ENCODE measurements at regions not wholly inside any gene's neighbourhood (a gene's known extent, or its start where the extent isn't known, plus 50 kb on each side); places are given as distances from the start of the nearest gene placed in this dataset.
A peak's percentile ranks its signal among the peaks of the same experiment; 100 is the strongest.

DNA sequence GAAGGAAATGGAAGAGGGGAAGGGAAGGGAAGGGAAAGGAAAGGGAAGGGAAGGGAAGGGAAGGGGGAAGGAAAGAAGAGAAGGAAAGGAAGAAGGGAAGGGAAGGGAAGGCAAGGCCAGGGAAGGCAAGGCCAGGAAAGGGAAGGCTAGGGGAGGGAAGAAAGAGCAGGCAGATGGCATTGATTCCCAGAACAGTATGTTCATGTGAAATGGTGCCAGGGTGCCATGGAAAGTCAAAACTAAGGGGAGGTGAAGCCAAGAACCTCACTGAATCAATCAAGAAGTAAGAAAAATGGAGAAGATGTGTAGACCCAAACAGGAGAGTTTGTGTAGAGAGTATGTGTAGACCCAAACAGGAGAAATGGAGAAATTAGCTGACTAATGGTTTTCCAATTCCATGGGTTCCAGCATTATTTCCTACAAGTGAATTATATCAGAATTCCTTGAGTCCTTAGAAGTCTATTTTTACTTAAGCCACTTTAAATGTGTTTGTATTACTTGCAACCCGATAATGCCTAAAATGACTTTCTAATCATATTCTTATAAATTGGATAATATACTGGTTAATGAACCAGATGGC, 367.6 kb downstream of the TXNL1 start:
- DNase-seq: no peak

GRCh38 chr18:56269958-56270357, 368.4 kb downstream of the TXNL1 start:
- DNase-seq: no peak

DNA sequence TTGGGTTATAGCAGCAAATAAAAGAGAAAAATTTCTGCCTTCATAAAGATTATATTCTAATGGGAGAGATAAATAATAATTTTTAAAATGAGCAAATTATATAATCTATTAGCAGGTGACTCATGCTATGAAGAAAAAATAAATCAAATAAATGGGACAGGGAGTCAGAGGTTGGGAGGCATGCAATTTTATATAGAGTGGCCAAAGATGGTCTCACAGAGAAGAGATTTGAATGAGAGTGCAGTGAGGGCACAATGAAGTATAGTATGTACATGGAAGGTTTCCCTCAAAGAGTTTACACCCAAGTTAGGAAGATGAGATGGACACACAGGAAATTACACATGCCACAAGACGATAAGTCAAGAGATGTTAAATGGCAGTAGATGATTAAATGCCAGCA, 369.4 kb downstream of the TXNL1 start:
- DNase-seq: no peak

DNA sequence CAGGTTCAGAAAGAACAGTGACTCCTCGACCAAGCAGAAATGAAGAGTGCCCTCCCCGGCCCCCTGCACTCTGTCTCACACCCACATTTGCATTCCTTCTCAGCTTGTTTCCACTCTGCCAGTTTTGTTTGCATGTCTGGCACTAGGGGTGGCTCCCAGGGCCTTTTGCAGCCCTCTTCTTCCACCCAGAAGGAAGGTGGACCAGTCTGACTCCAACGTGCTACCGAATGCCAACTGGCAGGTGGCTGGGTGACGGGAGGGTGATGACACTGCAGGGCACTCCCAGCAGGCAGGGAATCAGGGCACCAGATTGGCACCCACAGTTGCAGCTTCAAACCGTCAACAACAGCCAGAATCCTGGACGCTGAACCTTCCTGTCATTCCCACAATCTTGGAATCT, 371.1 kb downstream of the TXNL1 start:
- no peak for DNase-seq

DNA sequence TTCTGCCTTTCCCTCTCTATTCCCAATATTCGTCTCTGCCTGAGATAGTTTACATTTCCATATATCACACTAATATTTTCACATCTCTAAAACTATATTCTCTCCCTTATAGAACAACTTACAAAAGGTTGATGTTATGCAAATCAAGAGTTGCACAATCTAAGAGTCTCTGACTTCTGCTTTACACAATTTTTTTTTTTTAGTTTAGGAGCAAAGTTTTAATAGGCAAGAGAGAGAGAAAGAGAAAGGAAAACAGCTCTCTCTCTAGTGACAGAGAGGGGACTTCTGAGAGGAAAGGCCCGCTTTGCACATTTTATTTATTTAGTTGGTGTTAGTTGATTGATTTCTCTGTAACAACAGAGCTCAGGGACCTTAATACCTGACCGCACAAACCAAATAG, 380.2 kb downstream of the TXNL1 start:
- DNase-seq: no peak

DNA sequence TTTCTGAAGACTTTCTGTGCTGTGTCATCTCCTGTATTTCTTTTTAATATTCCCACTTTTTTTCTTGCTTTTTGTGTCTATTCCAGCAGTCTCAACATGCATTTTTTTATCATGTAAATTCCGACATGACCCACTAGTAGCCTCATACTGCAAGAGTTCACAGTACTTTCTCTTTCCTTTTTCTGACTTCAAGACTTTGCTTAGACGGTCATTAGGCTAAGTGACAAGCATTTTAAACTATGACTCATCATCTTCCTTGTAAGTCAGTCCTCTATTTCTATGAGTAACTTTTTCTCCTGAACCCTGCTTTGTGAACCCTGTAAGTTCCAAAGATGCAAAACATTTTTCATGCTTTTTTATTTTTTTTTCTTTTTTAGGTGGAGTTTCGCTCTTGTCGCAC, 381.2 kb downstream of the TXNL1 start:
- no peak for DNase-seq

DNA sequence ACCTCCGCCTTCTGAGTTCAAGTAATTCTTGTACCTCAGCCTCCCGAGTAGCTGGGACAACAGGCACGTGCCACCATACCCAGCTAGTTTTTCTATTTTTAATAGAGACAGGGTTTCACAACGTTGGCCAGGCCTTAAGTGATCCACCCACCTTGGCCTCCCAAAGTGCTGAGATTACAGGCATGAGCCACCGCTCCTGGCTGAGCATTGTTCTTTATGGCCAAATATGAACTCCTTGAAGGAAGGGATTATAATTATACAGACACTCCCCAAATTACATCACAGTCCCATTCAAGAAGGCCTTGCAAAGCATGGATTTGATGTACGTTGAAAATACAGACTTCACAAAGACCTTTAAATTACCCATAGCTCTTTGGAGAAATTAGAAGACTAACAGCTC, 381.7 kb downstream of the TXNL1 start:
- DNase-seq: no peak

DNA sequence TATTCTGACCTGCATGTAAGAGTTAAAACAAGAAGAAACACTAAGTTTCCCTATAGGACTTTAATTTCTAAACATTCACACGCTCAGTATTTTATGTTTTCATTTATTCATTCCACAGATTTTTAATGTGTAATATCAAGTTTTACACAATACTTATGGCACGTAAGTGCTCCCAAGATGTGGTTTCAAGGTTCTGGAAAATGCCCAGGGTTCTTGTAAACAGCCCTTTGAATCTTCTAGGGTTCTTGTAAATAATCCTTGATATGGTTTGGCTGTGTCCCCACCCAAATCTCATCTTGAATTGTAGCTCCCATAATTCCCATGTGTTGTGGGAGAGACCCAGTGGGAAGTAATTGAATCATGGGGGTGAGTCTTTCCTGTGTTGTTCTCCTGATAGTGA, 383.0 kb downstream of the TXNL1 start:
- no peak for DNase-seq

GRCh38 chr18:56252456-56252855, 385.9 kb downstream of the TXNL1 start:
- DNase-seq: no peak

- no peak for DNase-seq
These were observed 389.7 kb downstream of the TXNL1 start for GRCh38 chr18:56248610-56249235.

- no peak for DNase-seq
These were observed 391.5 kb downstream of the TXNL1 start for GRCh38 chr18:56246916-56247315.

DNA sequence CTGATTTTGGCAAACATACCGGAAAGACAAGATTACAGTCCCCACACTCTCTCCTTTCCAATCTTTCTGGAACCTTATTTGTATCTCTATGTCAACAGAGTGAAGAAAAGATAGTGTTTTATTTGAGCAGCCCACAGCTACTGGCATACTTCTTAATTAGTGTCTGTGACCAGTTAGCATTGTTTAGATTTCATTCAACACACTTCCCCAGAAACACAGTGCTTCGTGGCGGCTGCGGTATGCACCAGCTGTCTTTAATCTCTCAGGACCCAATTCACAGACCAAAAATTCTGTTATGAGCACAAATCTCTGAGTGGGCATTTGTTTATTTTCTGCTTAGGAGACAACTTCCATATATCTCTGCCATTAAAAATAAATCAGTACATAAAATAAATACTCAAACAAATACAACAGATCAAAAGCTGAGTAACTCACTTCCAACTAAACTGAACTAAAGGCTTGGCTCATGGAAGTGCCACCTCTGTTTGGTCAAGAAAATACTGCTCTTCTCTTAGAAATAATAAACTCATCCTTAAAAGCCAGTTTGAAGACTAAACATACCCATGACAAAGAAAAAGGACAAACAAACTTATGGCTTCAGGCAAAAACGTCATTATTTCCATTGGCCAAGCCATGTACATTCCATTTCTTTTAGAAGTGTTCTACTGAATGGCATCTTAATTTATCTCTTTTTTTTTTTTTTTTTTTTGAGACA, 392.4 kb downstream of the TXNL1 start:
- no peak for DNase-seq

GRCh38 chr18:56240405-56240804, 398.0 kb downstream of the TXNL1 start:
- no peak for DNase-seq

DNA sequence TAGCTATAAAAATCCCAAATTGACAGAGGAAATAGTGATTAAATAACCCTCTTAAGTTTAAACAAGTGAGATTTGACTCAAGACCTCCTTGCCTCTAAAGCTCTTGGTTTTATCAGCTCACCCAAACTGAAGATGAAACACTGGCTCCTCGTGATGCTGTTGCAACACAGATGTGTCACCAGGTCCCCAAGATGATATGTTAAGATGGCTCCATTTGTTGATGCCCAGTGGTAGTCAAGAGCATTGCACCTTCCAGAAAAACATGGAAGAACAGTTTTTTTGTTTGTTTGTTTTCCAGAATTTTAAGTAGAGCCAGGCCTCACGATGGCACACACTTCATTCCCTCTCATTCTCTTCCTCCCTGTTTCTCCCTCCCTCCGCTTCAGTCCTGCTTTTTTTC, 399.8 kb downstream of the TXNL1 start:
- peak; percentile 9 for DNase-seq

GRCh38 chr18:56235481-56236013, 402.8 kb downstream of the TXNL1 start:
- DNase-seq: no peak

DNA sequence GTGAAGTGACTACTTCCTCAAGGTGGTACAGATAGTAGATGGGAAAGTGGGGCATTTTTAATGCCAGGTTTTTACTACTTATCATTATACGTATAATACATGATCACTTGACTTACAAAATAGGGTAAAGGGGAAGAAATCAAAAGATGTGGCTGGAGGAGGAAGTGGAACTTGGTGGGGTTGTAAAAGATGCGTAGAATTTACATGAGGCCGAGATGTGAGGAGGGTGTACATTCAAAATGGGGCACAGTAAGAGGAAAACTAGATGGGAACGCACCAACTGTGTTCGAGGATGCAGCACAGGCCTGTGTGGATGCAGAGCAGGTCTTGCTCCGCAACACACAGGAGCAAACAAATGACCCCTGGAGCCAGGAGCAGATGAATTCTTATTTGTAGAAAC, 403.3 kb downstream of the TXNL1 start:
- no peak for DNase-seq

- no peak for DNase-seq
These were observed 404.8 kb downstream of the TXNL1 start for GRCh38 chr18:56233595-56233994.

- DNase-seq: no peak
These were observed 412.4 kb downstream of the TXNL1 start for GRCh38 chr18:56226025-56226424.

DNA sequence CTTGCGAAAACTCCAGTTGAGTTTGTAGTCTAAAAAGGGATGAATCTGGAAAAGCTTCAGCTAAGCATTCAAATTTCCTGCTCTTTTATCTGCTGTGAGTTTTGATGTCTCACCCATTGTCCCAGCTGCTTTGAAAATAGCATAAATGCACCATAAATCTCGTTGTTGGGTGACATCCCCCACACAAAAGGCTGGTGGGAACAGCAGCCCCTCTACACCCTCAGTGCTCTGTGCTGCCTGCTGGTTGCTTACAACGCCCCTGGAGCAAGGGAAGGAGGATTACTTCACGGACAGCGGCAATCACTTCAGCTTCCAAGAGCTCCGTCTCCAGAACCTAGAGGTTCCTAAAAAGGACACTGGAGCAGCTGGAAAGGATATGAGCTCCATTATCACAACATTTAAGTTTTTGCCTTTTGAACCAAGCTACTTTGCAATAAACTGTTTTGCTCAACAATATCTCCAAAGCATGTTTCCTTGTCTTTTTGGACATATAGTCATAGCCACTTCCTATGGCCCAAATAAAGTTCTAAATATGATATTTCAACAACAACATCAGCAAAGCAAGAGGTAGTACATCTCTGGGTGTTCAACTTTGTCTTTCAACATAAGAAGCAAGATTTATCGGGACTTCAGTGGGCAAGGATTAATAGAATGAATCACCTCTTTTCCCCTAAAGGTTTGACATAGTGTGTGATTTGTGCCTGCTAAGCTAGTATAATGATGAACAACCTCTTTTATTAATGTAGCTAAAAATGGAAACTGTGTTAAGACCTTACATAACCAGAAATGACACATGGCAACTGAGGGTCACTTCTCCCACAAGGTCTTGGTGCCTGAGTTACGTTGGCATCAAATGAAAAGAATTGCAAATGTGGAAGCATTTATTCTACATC, 413.5 kb downstream of the TXNL1 start:
- DNase-seq: no peak

GRCh38 chr18:56221195-56222065, 417.0 kb downstream of the TXNL1 start:
- peak; percentile 66 for DNase-seq

DNA sequence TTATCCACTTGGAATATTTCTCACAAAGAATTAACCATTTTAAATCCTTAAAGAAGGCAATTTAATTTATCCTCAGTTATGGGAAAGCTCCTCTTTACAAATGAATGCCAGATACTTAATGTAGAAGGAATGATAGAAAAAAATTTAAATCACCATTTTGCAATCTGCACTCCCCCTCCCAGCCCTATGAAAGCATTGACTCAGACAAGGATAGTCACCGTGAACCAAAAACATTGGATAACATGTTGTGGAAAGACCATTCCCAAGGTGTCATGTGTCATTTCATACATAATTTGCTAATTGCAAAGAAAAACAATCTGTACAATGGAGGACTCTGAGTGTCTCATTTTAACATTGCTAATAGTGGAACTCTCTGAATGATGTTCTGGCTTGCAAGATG, 421.0 kb downstream of the TXNL1 start:
- DNase-seq: no peak

DNA sequence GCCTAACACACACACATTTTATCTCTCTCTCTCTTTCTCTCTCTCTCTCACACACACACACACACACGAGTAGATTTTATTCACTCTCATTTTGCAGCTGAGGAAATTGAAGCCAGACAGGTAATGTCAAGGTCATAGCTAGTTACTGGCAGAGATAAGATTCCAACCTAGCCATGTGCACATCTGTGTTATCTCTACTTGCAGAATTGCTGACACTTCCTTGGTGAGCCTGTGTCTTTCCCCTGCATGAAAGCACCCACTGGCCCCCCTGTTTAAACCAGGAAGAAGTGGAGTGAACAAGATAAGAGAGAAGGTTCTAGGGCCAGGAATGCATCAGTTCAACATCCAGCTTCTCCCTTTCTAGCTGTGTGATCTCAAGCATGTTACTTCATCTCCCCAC, 423.7 kb downstream of the TXNL1 start:
- no peak for DNase-seq

Data from NCI-H2171 treated with DMSO at 0.1 percent for 48 hours (cell line).